ENCODE measurements at regions not wholly inside any gene's neighbourhood (a gene's known extent, or its start where the extent isn't known, plus 50 kb on each side); places are given as distances from the start of the nearest gene placed in this dataset.

- TF ChIP-seq SP1 (IDR thresholded peaks at IDR 0.05; ENCODE audit: low read depth) (no peak), ZNF274 (IDR thresholded peaks at IDR 0.05; ENCODE audit: low read depth, low read length) (no peak), REST (IDR thresholded peaks at IDR 0.05; ENCODE audit: low read depth) (no peak), CTCF (IDR thresholded peaks at IDR 0.05 in 2 of 3, conservative IDR thresholded peaks at IDR 0.05 in 1 of 3; ENCODE audit: borderline replicate concordance in 1 of 3, insufficient read depth in 1 of 3, low read depth in 2 of 3, low read length in 2 of 3) (no peak), POLR2A (IDR thresholded peaks at IDR 0.05; ENCODE audit: borderline replicate concordance, extremely low read depth, insufficient read depth, insufficient read length) (no peak), CEBPB (IDR thresholded peaks at IDR 0.05; ENCODE audit: low read depth) (peak; percentile 52), MAX (IDR thresholded peaks at IDR 0.05) (no peak)
Measured at GRCh38 chr15:91694831-91695210, 158.7 kb upstream of the SLCO3A1 start.

Measured in HCT116 (cell line).